Muscle layer of duodenum (tissue), 2 donors: ENCODE measurements at regions not wholly inside any gene's neighbourhood (a gene's known extent, or its start where the extent isn't known, plus 50 kb on each side); places are given as distances from the start of the nearest gene placed in this dataset.
"Not testable (repeated sequence)": the region's sequence is repeated elsewhere in the genome, so short reads cannot be mapped to it uniquely, and the experiment has no call there.

ENCODE experiments used
- H3K27ac ChIP-seq: one replicate; pipeline ENCODE4 v1.7.0; 2013; ENCODE audit warnings: mild to moderate bottlenecking, low read length
- H3K27me3 ChIP-seq: one replicate; pipeline ENCODE4 v1.7.0; 2013; ENCODE audit warnings: low read depth, mild to moderate bottlenecking, control low read depth, low read length
- H3K36me3 ChIP-seq, 2 donors: one replicate each; pipeline ENCODE4 v1.7.0; 2013; ENCODE audit warnings: low read length in 2 of 2, control low read depth in 1 of 2, mild to moderate bottlenecking in 1 of 2; ENCODE audit not compliant: insufficient read depth in 2 of 2, control insufficient read depth in 1 of 2
- H3K4me1 ChIP-seq, 2 donors: one replicate each; pipeline ENCODE4 v1.7.0; 2013; ENCODE audit warnings: low read length in 2 of 2, mild to moderate bottlenecking in 2 of 2, control low read depth in 1 of 2, moderate library complexity in 1 of 2; ENCODE audit not compliant: insufficient read depth in 2 of 2, control insufficient read depth in 1 of 2
- H3K4me3 ChIP-seq, 2 donors: one replicate each; pipeline ENCODE4 v1.7.0; 2013; ENCODE audit warnings: low read length in 2 of 2, low read depth in 1 of 2, mild to moderate bottlenecking in 1 of 2
- H3K9me3 ChIP-seq, 2 donors: one replicate each; pipeline ENCODE4 v1.7.0; 2013; ENCODE audit warnings: low read length in 2 of 2, control low read depth in 1 of 2, mild to moderate bottlenecking in 1 of 2; ENCODE audit not compliant: control insufficient read depth in 1 of 2
- donor health status: healthy.

- no peaks in the 10 kb centered on the region for H3K27me3 ChIP-seq
- no peak overlapping the region for H3K27ac ChIP-seq
- no peaks in the 10 kb centered on the region for H3K4me1 ChIP-seq
- H3K9me3 ChIP-seq, result no peaks in the 10 kb centered on the region
- no peaks in the 10 kb centered on the region for H3K36me3 ChIP-seq
- H3K4me3 ChIP-seq, result no peak overlapping the region
These were observed 162.7 kb downstream of the INHBB start for GRCh38 chr2:120508567-120509041.

- Histone ChIP-seq H3K27me3 (no peaks in the 10 kb centered on the region), H3K4me1 (no peaks in the 10 kb centered on the region), H3K9me3 (no peaks in the 10 kb centered on the region), H3K27ac (no peak overlapping the region), H3K4me3 (no peak overlapping the region), H3K36me3 (no peaks in the 10 kb centered on the region)
These were observed 163.4 kb downstream of the INHBB start for GRCh38 chr2:120509213-120509815.

GRCh38 chr2:120509991-120510735 lies 164.2 kb downstream of the INHBB start:
- Histone ChIP-seq H3K27ac (no peak overlapping the region), H3K4me3 (no peak overlapping the region), H3K27me3 (no peaks in the 10 kb centered on the region), H3K4me1 (no peaks in the 10 kb centered on the region), H3K36me3 (no peaks in the 10 kb centered on the region), H3K9me3 (no peaks in the 10 kb centered on the region)

- Histone ChIP-seq H3K9me3 (no peaks in the 10 kb centered on the region), H3K27ac (no peak overlapping the region), H3K4me3 (no peak overlapping the region), H3K4me1 (no peaks in the 10 kb centered on the region), H3K36me3 (no peaks in the 10 kb centered on the region), H3K27me3 (peaks cover under 1% of the 10 kb centered on the region)
These were observed 164.9 kb downstream of the INHBB start for GRCh38 chr2:120510751-120511395.

- H3K4me1 ChIP-seq, result no peaks in the 10 kb centered on the region
- H3K36me3 ChIP-seq, result no peaks in the 10 kb centered on the region
- H3K4me3 ChIP-seq, result no peak overlapping the region
- peaks cover 3% of the 10 kb centered on the region for H3K27me3 ChIP-seq
- H3K9me3 ChIP-seq, result no peaks in the 10 kb centered on the region
- H3K27ac ChIP-seq, result no peak overlapping the region
These were observed 165.6 kb downstream of the INHBB start for GRCh38 chr2:120511536-120511935.

GRCh38 chr2:120511947-120512710 lies 166.2 kb downstream of the INHBB start:
- H3K27ac ChIP-seq, result no peak overlapping the region
- H3K9me3 ChIP-seq, result no peaks in the 10 kb centered on the region
- H3K4me1 ChIP-seq, result no peaks in the 10 kb centered on the region
- H3K4me3 ChIP-seq, result no peak overlapping the region
- H3K36me3 ChIP-seq, result no peaks in the 10 kb centered on the region
- H3K27me3 ChIP-seq, result peaks cover 3% of the 10 kb centered on the region

GRCh38 chr2:120513776-120514357 lies 167.9 kb downstream of the INHBB start:
- no peak overlapping the region for H3K4me3 ChIP-seq
- H3K9me3 ChIP-seq, result no peaks in the 10 kb centered on the region
- no peaks in the 10 kb centered on the region for H3K4me1 ChIP-seq
- H3K27me3 ChIP-seq, result peaks cover 3% of the 10 kb centered on the region
- no peaks in the 10 kb centered on the region for H3K36me3 ChIP-seq
- H3K27ac ChIP-seq, result no peak overlapping the region

GRCh38 chr2:120514521-120514920 lies 168.6 kb downstream of the INHBB start:
- Histone ChIP-seq H3K36me3 (no peaks in the 10 kb centered on the region), H3K9me3 (no peaks in the 10 kb centered on the region), H3K4me3 (no peak overlapping the region), H3K27me3 (peaks cover 3% of the 10 kb centered on the region), H3K4me1 (no peaks in the 10 kb centered on the region), H3K27ac (no peak overlapping the region)

GRCh38 chr2:120515066-120515758 lies 169.3 kb downstream of the INHBB start:
- not testable (repeated sequence) for H3K27me3 ChIP-seq, H3K9me3 ChIP-seq, H3K36me3 ChIP-seq

GRCh38 chr2:120515759-120516678 lies 170.1 kb downstream of the INHBB start:
- H3K36me3 ChIP-seq, result no peaks in the 10 kb centered on the region
- H3K4me1 ChIP-seq, result no peaks in the 10 kb centered on the region
- H3K27ac ChIP-seq, result no peak overlapping the region
- peaks cover 3% of the 10 kb centered on the region for H3K27me3 ChIP-seq
- no peaks in the 10 kb centered on the region for H3K9me3 ChIP-seq
- no peak overlapping the region for H3K4me3 ChIP-seq

More at GRCh38 chr2:120515066-120515758, 169.3 kb downstream of the INHBB start:
- not testable (repeated sequence) for H3K4me1 ChIP-seq, H3K4me3 ChIP-seq, H3K27ac ChIP-seq
